HG03342 (cell line): ENCODE measurements at regions not wholly inside any gene's neighbourhood (a gene's known extent, or its start where the extent isn't known, plus 50 kb on each side); places are given as distances from the start of the nearest gene placed in this dataset.
"Not testable (repeated sequence)": the region's sequence is repeated elsewhere in the genome, so short reads cannot be mapped to it uniquely, and the experiment has no call there.

Experiments
- ATAC-seq: cut with Tn5 transposase; IDR thresholded peaks from one replicate; pipeline ENCODE4 v1.9.1; 2021; ENCODE audit warnings: mild to moderate bottlenecking, moderate library complexity; ENCODE audit not compliant: unreplicated experiment

- ATAC-seq, result not testable (repeated sequence)
These were observed 1997.5 kb upstream of the RAG2 start for GRCh38 chr11:38595359-38596016.

- ATAC-seq, result no peak
These were observed 1996.9 kb upstream of the RAG2 start for GRCh38 chr11:38594895-38595294.

GRCh38 chr11:38593649-38594048, 1995.6 kb upstream of the RAG2 start:
- ATAC-seq, result no peak

GRCh38 chr11:38582756-38583155, 1984.7 kb upstream of the RAG2 start:
- no peak for ATAC-seq

DNA sequence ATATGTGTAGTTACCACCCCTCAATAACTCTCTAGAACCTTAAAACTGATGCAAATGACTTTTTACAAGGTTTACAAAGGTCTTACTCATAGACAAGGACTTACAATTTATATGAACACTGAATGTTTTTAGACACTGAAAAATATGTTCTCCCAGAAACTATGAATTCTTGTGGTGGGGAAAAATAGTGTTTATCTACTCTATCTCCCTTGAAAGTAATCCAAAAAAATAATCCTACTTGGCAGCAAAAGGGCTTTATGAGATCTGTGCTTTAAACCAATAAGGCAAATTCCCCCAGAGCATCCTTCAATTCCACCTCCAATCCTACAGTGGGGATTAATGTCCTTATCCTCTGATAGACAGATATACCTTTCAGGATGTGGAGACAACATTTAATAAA, 1984.1 kb upstream of the RAG2 start:
- ATAC-seq, result no peak

- no peak for ATAC-seq
These were observed 1979.7 kb upstream of the RAG2 start for GRCh38 chr11:38577769-38578168.

- ATAC-seq, result no peak
These were observed 1964.5 kb upstream of the RAG2 start for GRCh38 chr11:38562562-38562961.

- no peak for ATAC-seq
These were observed 1955.1 kb upstream of the RAG2 start for GRCh38 chr11:38553148-38553547.

GRCh38 chr11:38547462-38547861, 1949.4 kb upstream of the RAG2 start:
- ATAC-seq, result no peak

GRCh38 chr11:38543986-38544385, 1946.0 kb upstream of the RAG2 start:
- no peak for ATAC-seq

- no peak for ATAC-seq
These were observed 1945.3 kb upstream of the RAG2 start for GRCh38 chr11:38543311-38543710.

DNA sequence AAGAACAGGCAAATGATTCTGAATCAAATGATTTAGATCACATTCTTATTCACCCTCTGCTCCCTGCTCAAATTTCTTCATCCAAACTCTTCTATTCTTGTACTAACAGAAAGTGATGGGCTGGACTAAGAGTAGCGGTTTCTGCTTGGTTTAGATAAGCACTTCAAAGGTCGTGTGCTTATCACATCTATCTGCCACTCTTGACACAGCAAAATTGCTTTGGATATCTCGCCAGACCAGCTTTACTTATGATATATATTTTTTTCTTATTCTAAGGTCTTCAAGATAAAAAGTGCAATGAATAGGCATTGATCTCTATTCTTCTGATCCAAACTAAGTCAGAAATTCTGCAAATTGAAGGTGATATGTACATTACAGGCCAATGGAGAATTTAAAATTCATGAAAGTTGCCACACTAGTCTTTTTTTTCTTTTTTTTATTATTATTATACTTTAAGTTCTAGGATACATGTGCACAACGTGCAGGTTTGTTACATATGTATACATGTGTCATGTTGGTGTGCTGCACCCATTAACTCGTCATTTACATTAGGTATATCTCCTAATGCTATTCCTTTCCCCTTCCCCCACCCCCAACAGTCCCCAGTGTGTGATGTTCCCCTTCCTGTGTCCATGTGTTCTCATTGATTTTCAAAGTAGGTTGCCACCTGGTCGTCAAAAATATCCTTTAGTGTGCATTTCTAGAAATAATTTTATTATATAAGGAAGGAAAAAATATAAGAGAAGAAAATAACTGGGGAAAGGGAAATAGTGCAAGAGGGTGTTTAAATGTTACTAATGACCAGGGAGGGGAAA, 1941.0 kb upstream of the RAG2 start:
- ATAC-seq, result no peak

DNA sequence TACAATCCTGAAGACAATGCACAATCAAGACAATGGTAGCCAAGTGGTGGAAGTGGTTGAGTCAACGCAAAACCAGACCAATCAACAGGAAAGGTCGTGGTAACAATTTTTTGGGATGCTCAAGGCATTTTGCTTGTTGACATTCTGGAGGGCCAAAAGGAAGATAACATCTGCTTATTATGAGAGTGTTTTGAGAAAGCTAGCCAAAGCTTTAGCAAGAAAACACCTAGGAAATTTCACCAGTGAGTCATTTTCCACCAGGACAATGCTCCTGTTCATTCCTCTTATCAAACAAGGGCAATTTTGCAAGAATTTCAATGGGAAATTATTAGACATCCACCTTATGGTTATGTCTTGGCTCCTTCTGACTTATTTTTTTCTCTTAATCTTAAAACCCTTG, 1932.2 kb upstream of the RAG2 start:
- no peak for ATAC-seq

DNA sequence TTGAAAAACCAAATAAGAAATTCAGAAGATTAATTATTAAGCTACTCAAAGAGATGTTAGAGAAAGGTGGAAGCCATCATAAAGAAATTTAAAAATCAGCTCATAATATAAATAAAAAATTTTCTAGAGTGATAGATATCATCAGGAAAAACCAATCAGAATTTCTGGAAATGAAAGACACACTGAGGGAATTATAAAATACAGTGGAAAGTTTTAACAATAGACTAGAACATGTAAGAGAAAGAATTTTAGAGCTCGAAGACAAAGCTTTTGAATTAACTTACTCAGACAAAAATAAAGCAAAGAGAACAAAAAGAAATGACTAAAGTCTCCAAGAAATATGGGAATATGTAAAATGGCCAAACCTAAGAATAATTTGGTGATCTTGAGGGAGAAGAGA, 1926.9 kb upstream of the RAG2 start:
- ATAC-seq, result no peak

- ATAC-seq, result no peak
These were observed 1920.0 kb upstream of the RAG2 start for GRCh38 chr11:38517991-38518390.

DNA sequence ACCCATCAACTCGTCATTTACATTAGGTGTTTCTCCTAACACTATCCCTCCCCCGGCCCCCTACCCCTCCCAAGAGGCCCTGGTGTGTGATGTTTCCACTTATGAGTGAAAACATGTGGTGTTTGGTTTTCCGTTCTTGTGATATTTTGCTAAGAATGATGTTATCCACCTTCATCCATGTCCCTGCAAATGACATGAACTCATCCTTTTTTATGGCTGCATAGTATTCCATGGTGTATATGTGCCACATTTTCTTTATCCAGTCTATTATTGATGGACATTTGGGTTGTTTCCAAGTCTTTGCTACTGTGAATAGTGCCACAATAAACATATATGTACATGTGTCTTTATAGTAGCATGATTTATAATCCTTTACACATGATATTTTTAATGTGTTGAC, 1914.8 kb upstream of the RAG2 start:
- not testable (repeated sequence) for ATAC-seq

- ATAC-seq, result no peak
These were observed 1912.0 kb upstream of the RAG2 start for GRCh38 chr11:38510041-38510440.

GRCh38 chr11:38503876-38504275, 1905.8 kb upstream of the RAG2 start:
- no peak for ATAC-seq

DNA sequence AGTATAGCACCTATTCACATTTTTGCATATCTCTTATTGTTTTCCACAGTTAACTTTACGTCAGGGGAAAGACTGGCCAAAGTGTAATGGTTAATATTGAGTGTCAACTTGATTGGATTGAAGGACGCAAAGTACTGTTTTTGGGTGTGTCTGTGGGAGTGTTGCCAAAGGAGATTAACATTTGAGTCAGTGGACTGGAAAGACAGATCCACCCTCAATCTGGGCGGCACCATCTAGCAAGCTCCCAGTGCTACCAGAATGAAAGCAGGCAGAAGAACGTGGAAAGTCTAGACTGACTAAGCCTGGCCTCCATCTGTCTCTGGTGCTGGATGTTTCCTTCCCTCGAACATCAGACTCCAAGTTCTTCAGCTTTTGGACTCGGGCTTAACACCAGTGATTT, 1900.7 kb upstream of the RAG2 start:
- no peak for ATAC-seq

- no peak for ATAC-seq
These were observed 1894.0 kb upstream of the RAG2 start for GRCh38 chr11:38491986-38492385.

- ATAC-seq, result no peak
These were observed 1883.4 kb upstream of the RAG2 start for GRCh38 chr11:38481391-38481790.

DNA sequence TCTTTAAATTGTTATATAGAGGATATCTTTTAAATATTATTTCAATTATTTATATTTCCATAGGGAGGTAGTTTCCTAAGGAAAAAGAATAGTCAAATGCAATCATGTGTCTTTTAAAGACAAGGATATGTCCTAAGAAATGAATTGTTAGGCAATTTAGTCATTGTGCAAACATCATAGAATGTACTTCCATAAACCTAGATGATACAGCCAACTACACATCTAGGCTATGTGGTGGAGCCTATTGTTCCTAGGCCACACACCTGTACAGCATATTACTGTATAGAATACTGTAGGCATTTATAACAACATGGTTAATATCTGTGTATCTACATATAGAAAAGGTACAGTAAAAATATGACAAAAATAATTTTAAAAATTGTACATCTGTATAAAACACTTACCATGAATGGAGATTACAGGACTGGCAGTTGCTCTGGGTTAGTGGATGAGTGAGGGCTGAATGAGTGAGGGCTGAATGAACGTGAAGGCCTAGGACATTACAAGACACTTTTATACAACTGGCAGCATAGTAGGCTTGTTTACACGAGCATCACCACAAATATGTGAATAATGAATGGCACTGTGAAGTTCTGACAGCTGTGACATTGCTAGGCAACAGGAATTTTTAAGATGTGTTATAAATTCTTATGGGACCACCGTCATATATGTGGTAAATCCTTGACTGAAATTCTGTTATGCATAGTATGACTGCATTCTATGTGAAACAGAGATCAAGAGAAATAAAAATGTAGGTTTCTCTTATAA, 1879.0 kb upstream of the RAG2 start:
- no peak for ATAC-seq
